HepG2 (cell line): ENCODE measurements at regions not wholly inside any gene's neighbourhood (a gene's known extent, or its start where the extent isn't known, plus 50 kb on each side); places are given as distances from the start of the nearest gene placed in this dataset.

ENCODE experiments used
- BRCA1 ChIP-seq: sonication (generic); formaldehyde crosslinking; IDR thresholded peaks from 2 replicates; pipeline ENCODE4 v1.4.0; 2020; ENCODE audit warnings: missing genetic modification reagents
- CREM ChIP-seq, 2 experiments: sonication (generic) in 1 of 2; formaldehyde crosslinking in 1 of 2; IDR thresholded peaks; 2 replicates each; pipeline versions ENCODE4 v1.4.0 to v1.6.1; 2016 to 2020; ENCODE audit warnings: antibody characterized with exemption in 1 of 2, mild to moderate bottlenecking in 1 of 2, missing genetic modification reagents in 1 of 2
- MZF1 ChIP-seq: sonication (generic); formaldehyde crosslinking; IDR thresholded peaks from 2 replicates; pipeline ENCODE4 v1.8.1; 2023; ENCODE audit warnings: mild to moderate bottlenecking, missing genetic modification reagents, borderline replicate concordance
- NFAT5 ChIP-seq: sonication (generic); formaldehyde crosslinking; IDR thresholded peaks from 2 replicates; pipeline ENCODE4 v1.4.0; 2020; ENCODE audit warnings: missing genetic modification reagents
- POLR2A ChIP-seq, 2 experiments: IDR thresholded peaks; 2 replicates each; pipeline ENCODE4 v1.6.1; 2011; ENCODE audit warnings: low read depth in 2 of 2, low read length in 2 of 2, mild to moderate bottlenecking in 1 of 2, moderate library complexity in 1 of 2; ENCODE audit not compliant: insufficient read depth in 1 of 2
- RFXANK ChIP-seq: IDR thresholded peaks from 2 replicates; pipeline ENCODE4 v1.6.1; 2016
- SOX6 ChIP-seq, 2 experiments: fragments of 450-650 bp in 1 of 2; sonication (generic) in 1 of 2; formaldehyde crosslinking in 1 of 2; IDR thresholded peaks; 2 replicates each; pipeline versions ENCODE4 v1.4.0 to v1.6.1; 2017 to 2020; ENCODE audit warnings: antibody characterized with exemption in 1 of 2, mild to moderate bottlenecking in 1 of 2, missing genetic modification reagents in 1 of 2
- TCF12 ChIP-seq, 2 experiments: fragments of 450-650 bp in 1 of 2; sonication (generic) in 1 of 2; formaldehyde crosslinking in 1 of 2; IDR thresholded peaks; 2 replicates each; pipeline versions ENCODE4 v1.6.1 to v1.8.0; 2017 to 2022; ENCODE audit warnings: antibody characterized with exemption in 1 of 2, mild to moderate bottlenecking in 1 of 2, missing genetic modification reagents in 1 of 2, moderate library complexity in 1 of 2
- ZKSCAN1 ChIP-seq: fragments of 150-350 bp; IDR thresholded peaks from 2 replicates; pipeline ENCODE4 v1.6.1; 2014; ENCODE audit warnings: low read length
- ZNF501 ChIP-seq: sonication (generic); formaldehyde crosslinking; IDR thresholded peaks from 2 replicates; pipeline ENCODE4 v1.5.1; 2020; ENCODE audit warnings: mild to moderate bottlenecking, moderate library complexity, missing genetic modification reagents
- ZNF530 ChIP-seq: sonication (generic); formaldehyde crosslinking; IDR thresholded peaks from 2 replicates; pipeline ENCODE4 v1.5.0; 2020; ENCODE audit warnings: low read depth, mild to moderate bottlenecking, missing genetic modification reagents
- ZNF629 ChIP-seq: sonication (generic); formaldehyde crosslinking; conservative IDR thresholded peaks from 2 replicates; pipeline ENCODE4 v1.5.0; 2020; ENCODE audit warnings: missing genetic modification reagents

GRCh38 chr2:144836635-144837350 is 316.9 kb upstream of the ZEB2 start:
- TF ChIP-seq ZKSCAN1 = no peak
- TF ChIP-seq SOX6 (IDR thresholded peaks at IDR 0.05) = no peak
- no peak for TF ChIP-seq SOX6 (CRISPR knock-in tag; IDR thresholded peaks at IDR 0.05)
- TF ChIP-seq RFXANK (CRISPR knock-in tag) = no peak
- no peak for TF ChIP-seq POLR2A (IDR thresholded peaks at IDR 0.05; ENCODE audit: insufficient read depth in 1 of 2, low read depth in 2 of 2, low read length in 2 of 2)
- TF ChIP-seq ZNF629 = no peak
- TF ChIP-seq BRCA1 (CRISPR knock-in tag) = no peak
- TF ChIP-seq ZNF501 (CRISPR knock-in tag) = no peak
- TF ChIP-seq CREM (IDR thresholded peaks at IDR 0.05) = no peak
- no peak for TF ChIP-seq CREM (CRISPR knock-in tag; IDR thresholded peaks at IDR 0.05)
- no peak for TF ChIP-seq ZNF530 (CRISPR knock-in tag)
- TF ChIP-seq MZF1 (CRISPR knock-in tag) = no peak
- no peak for TF ChIP-seq TCF12 (IDR thresholded peaks at IDR 0.05)
- TF ChIP-seq TCF12 (CRISPR knock-in tag; IDR thresholded peaks at IDR 0.05) = no peak
- TF ChIP-seq NFAT5 (CRISPR knock-in tag) = no peak
